SU-DHL-6 (cell line): ENCODE measurements at regions not wholly inside any gene's neighbourhood (a gene's known extent, or its start where the extent isn't known, plus 50 kb on each side); places are given as distances from the start of the nearest gene placed in this dataset.

ENCODE experiments used
- H2AFZ ChIP-seq: fragments of 200-600 bp; sonication (generic); 2 replicates; pipeline ENCODE4 v1.6.1; 2014; ENCODE audit warnings: low read depth, mild to moderate bottlenecking, moderate library complexity, mixed read lengths, antibody characterized with exemption, low read length; ENCODE audit not compliant: severe bottlenecking
- H3F3A ChIP-seq: fragments of 200-600 bp; shearing (Covaris generic); 2 replicates; pipeline ENCODE4 v1.6.0; 2016; ENCODE audit warnings: antibody characterized with exemption, mild to moderate bottlenecking; ENCODE audit not compliant: insufficient read depth
- H3K27ac ChIP-seq: fragments of 200-600 bp; sonication (generic); 2 replicates; pipeline ENCODE4 v1.5.1; 2016; ENCODE audit warnings: low read depth, mild to moderate bottlenecking, low read length, moderate library complexity, mixed read lengths
- H3K27me3 ChIP-seq: fragments of 200-600 bp; sonication (generic), shearing (Covaris generic); 2 replicates; pipeline ENCODE4 v1.6.0; 2014; ENCODE audit warnings: mild to moderate bottlenecking, low read length
- H3K36me3 ChIP-seq: fragments of 200-600 bp; sonication (generic); 2 replicates; pipeline ENCODE4 v1.6.1; 2014; ENCODE audit warnings: mild to moderate bottlenecking, low read length, mixed read lengths
- H3K4me2 ChIP-seq: fragments of 300-600, 200-600 bp; shearing (Covaris generic), sonication (generic); 2 replicates; pipeline ENCODE4 v1.6.0; 2014; ENCODE audit warnings: low read length, low read depth, mild to moderate bottlenecking; ENCODE audit not compliant: poor library complexity, severe bottlenecking
- H3K4me3 ChIP-seq: fragments of 200-600 bp; sonication (generic); 2 replicates; pipeline ENCODE4 v1.5.1; 2014; ENCODE audit warnings: antibody characterized with exemption, low read length, mild to moderate bottlenecking, mixed read lengths; ENCODE audit not compliant: insufficient read depth, poor library complexity, severe bottlenecking
- H3K79me2 ChIP-seq: fragments of 200-600 bp; sonication (generic); 2 replicates; pipeline ENCODE4 v1.6.1; 2014; ENCODE audit warnings: mild to moderate bottlenecking, low read length, moderate library complexity; ENCODE audit not compliant: insufficient read depth
- H3K9ac ChIP-seq: fragments of 200-600 bp; sonication (generic); 2 replicates; pipeline ENCODE4 v1.7.0; 2014; ENCODE audit warnings: mild to moderate bottlenecking, low read length
- H3K9me2 ChIP-seq: fragments of 200-600 bp; sonication (generic); replicated peaks from 2 replicates; pipeline ENCODE4 v1.6.1; 2014; ENCODE audit warnings: low read length; ENCODE audit not compliant: insufficient read depth
- H3K9me3 ChIP-seq: fragments of 200-600 bp; sonication (generic); 2 replicates; pipeline ENCODE4 v1.6.1; 2014; ENCODE audit warnings: low read length, mixed read lengths; ENCODE audit not compliant: insufficient read depth
- H4K20me1 ChIP-seq: fragments of 200-600 bp; sonication (generic); 2 replicates; pipeline ENCODE4 v1.6.1; 2014; ENCODE audit warnings: low read depth, mild to moderate bottlenecking, antibody characterized with exemption, low read length, moderate library complexity, mixed read lengths
- CTCF ChIP-seq: fragments of 200-600 bp; sonication (generic); IDR thresholded peaks from one replicate; pipeline ENCODE4 v1.5.1; 2017; ENCODE audit warnings: antibody characterized with exemption, mild to moderate bottlenecking, low read length, moderate library complexity; ENCODE audit not compliant: insufficient read depth, poor library complexity, severe bottlenecking
- EZH2phosphoT487 ChIP-seq: fragments of 200-600 bp; sonication (generic), shearing (Covaris generic); conservative IDR thresholded peaks from 2 replicates; pipeline ENCODE4 v1.6.1; 2018; ENCODE audit warnings: mild to moderate bottlenecking, antibody characterized with exemption, low read length, moderate library complexity, mixed read lengths

DNA sequence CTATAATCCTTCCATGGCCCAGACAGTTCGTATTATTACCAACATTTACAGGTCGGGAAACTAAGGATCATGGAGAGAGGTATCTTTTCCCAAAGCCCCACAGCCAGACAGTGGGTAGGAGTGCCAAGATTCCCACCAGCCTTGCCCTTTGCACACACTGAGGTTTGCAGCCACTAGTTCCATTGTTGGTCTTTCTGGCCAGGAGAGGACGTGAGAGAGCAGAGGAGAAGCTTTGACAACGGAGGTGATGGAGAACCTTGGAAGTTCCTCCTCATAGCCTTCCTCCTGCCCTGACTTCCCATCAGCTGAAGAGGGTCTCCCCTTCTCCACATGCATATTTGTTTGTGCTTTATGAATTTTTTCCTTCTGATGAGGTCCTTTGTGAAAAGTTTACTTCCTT lies 50.5 kb upstream of the PLCL2 start:
- Histone ChIP-seq H3K9ac (no peak overlapping the region), H4K20me1 (no peaks in the 10 kb centered on the region), H3K27me3 (no peaks in the 10 kb centered on the region), H3K36me3 (no peaks in the 10 kb centered on the region), H3K79me2 (no peaks in the 10 kb centered on the region), H3K4me3 (no peak overlapping the region), H3K27ac (no peak overlapping the region), H3F3A (no peaks in the 10 kb centered on the region), H3K9me3 (no peaks in the 10 kb centered on the region), H3K9me2 (no peaks in the 10 kb centered on the region), H2AFZ (no peak overlapping the region), H3K4me2 (no peak overlapping the region)
- TF ChIP-seq EZH2phosphoT487 (no peak), CTCF (no peak)

GRCh38 chr3:16834753-16835152 lies 50.0 kb upstream of the PLCL2 start:
- Histone ChIP-seq H3F3A (no peaks in the 10 kb centered on the region), H3K36me3 (no peaks in the 10 kb centered on the region), H3K9me2 (no peaks in the 10 kb centered on the region), H4K20me1 (no peaks in the 10 kb centered on the region), H2AFZ (no peak overlapping the region), H3K4me3 (no peak overlapping the region), H3K4me2 (no peak overlapping the region), H3K79me2 (no peaks in the 10 kb centered on the region), H3K9ac (no peak overlapping the region), H3K27ac (no peak overlapping the region), H3K9me3 (no peaks in the 10 kb centered on the region), H3K27me3 (no peaks in the 10 kb centered on the region)
- no peak for TF ChIP-seq CTCF
- TF ChIP-seq EZH2phosphoT487: no peak
